Activated naive CD4-positive, alpha-beta T cell (primary cell): ENCODE measurements at regions not wholly inside any gene's neighbourhood (a gene's known extent, or its start where the extent isn't known, plus 50 kb on each side); places are given as distances from the start of the nearest gene placed in this dataset.
"Not testable (repeated sequence)": the region's sequence is repeated elsewhere in the genome, so short reads cannot be mapped to it uniquely, and the experiment has no call there.

Experiments
- DNase-seq, 4 experiments: peaks; one replicate each; lab custom pipeline; 2025; lab: John Stamatoyannopoulos, UW

- DNase-seq = no peak
Observed at GRCh38 chrX:74179990-74180389, 124.0 kb upstream of the ZCCHC13 start.

GRCh38 chrX:74179499-74179898, 124.5 kb upstream of the ZCCHC13 start:
- no peak for DNase-seq

- DNase-seq = no peak
Observed at GRCh38 chrX:74179071-74179470, 124.9 kb upstream of the ZCCHC13 start.

- no peak for DNase-seq
Observed at GRCh38 chrX:74178536-74178935, 125.4 kb upstream of the ZCCHC13 start.

GRCh38 chrX:74171465-74171864, 132.5 kb upstream of the ZCCHC13 start:
- no peak for DNase-seq

GRCh38 chrX:74162199-74162598, 141.8 kb upstream of the ZCCHC13 start:
- no peak for DNase-seq

GRCh38 chrX:74160816-74161215, 143.2 kb upstream of the ZCCHC13 start:
- DNase-seq = no peak

GRCh38 chrX:74160358-74160757, 143.6 kb upstream of the ZCCHC13 start:
- DNase-seq = no peak

- DNase-seq = no peak
Observed at GRCh38 chrX:74147439-74147838, 156.5 kb upstream of the ZCCHC13 start.

GRCh38 chrX:74138943-74139342, 165.0 kb upstream of the ZCCHC13 start:
- no peak for DNase-seq

GRCh38 chrX:74133156-74133796, 170.7 kb upstream of the ZCCHC13 start:
- DNase-seq = no peak

- no peak for DNase-seq
Observed at GRCh38 chrX:74132280-74132679, 171.7 kb upstream of the ZCCHC13 start.

GRCh38 chrX:74119016-74119910, 184.7 kb upstream of the ZCCHC13 start:
- DNase-seq = no peak

- DNase-seq = no peak
Observed at GRCh38 chrX:74117962-74118902, 185.7 kb upstream of the ZCCHC13 start.

- DNase-seq = no peak
Observed at GRCh38 chrX:74111245-74111644, 192.7 kb upstream of the ZCCHC13 start.

- no peak for DNase-seq
Observed at GRCh38 chrX:74107666-74108065, 196.3 kb upstream of the ZCCHC13 start.

GRCh38 chrX:74104356-74105015, 199.5 kb upstream of the ZCCHC13 start:
- no peak for DNase-seq

GRCh38 chrX:74098407-74098806, 205.6 kb upstream of the ZCCHC13 start:
- DNase-seq = not testable (repeated sequence)

- DNase-seq = no peak
Observed at GRCh38 chrX:74090049-74090448, 213.9 kb upstream of the ZCCHC13 start.

GRCh38 chrX:74085642-74086236, 218.2 kb upstream of the ZCCHC13 start:
- no peak for DNase-seq

GRCh38 chrX:74080165-74080564, 223.8 kb upstream of the ZCCHC13 start:
- no peak for DNase-seq
